Gastroesophageal sphincter (tissue), 4 donors: ENCODE measurements at regions not wholly inside any gene's neighbourhood (a gene's known extent, or its start where the extent isn't known, plus 50 kb on each side); places are given as distances from the start of the nearest gene placed in this dataset.

ENCODE experiments used
- ATAC-seq: fragments of 150-250 bp; one replicate; pipeline ENCODE4 v1.9.1; 2016; ENCODE audit warnings: mild to moderate bottlenecking, moderate library complexity
- H3K27ac ChIP-seq, 4 donors: fragments of 200-600 bp; sonication (generic) in 3 of 4; 1 replicate in 3 of 4; 2 replicates in 1 of 4; pipeline ENCODE4 v1.5.1; 2016 to 2019
- H3K27me3 ChIP-seq: fragments of 200-600 bp; sonication (generic); one replicate; pipeline ENCODE4 v1.5.1; 2019
- H3K36me3 ChIP-seq, 2 donors: fragments of 200-600 bp; sonication (generic); one replicate each; pipeline ENCODE4 v1.5.1; 2019; ENCODE audit warnings: control low read depth in 1 of 2
- H3K4me1 ChIP-seq, 3 donors: fragments of 200-600 bp; sonication (generic); 1 replicate in 2 of 3; 2 replicates in 1 of 3; pipeline ENCODE4 v1.5.1; 2016 to 2019; ENCODE audit warnings: control low read depth in 2 of 3
- H3K4me3 ChIP-seq, 2 donors: fragments of 200-600 bp; sonication (generic); one replicate each; pipeline ENCODE4 v1.5.1; 2019; ENCODE audit warnings: mild to moderate bottlenecking in 1 of 2, moderate library complexity in 1 of 2
- H3K9me3 ChIP-seq, 3 donors: fragments of 200-600 bp; sonication (generic); one replicate each; pipeline ENCODE4 v1.5.1; 2017 to 2019; ENCODE audit warnings: control low read depth in 2 of 3
- CTCF ChIP-seq, 4 experiments: fragments of 200-600 bp in 2 of 4; fragments of 450-650 bp in 2 of 4; sonication (generic) in 1 of 4; IDR thresholded peaks; one replicate each; pipeline ENCODE4 v1.5.1; 2017 to 2019; ENCODE audit warnings: antibody characterized with exemption in 4 of 4, mild to moderate bottlenecking in 2 of 4, moderate library complexity in 2 of 4
- EP300 ChIP-seq: sonication (generic); formaldehyde crosslinking; IDR thresholded peaks from one replicate; pipeline ENCODE4 v1.6.1; 2017; ENCODE audit warnings: antibody characterized with exemption, mild to moderate bottlenecking
- POLR2A ChIP-seq, 2 donors: fragments of 450-650 bp; IDR thresholded peaks; one replicate each; pipeline ENCODE4 v1.6.1; 2017; ENCODE audit warnings: antibody characterized with exemption in 2 of 2, mild to moderate bottlenecking in 2 of 2, moderate library complexity in 1 of 2
- POLR2AphosphoS5 ChIP-seq: sonication (generic); formaldehyde crosslinking; IDR thresholded peaks from one replicate; pipeline ENCODE4 v1.6.1; 2017; ENCODE audit warnings: antibody characterized with exemption
- WGBS, 2 donors: methylation state at CpG; one replicate each; pipeline ENCODE4 v1.1.5; 2018; ENCODE audit warnings: low coverage in 1 of 2; 5-methylcytosine and 5-hydroxymethylcytosine counted together

- Histone ChIP-seq H3K4me3 (no peak overlapping the region), H3K27ac (no peak overlapping the region), H3K36me3 (no peaks in the 10 kb centered on the region), H3K27me3 (no peaks in the 10 kb centered on the region), H3K9me3 (no peaks in the 10 kb centered on the region), H3K4me1 (peaks cover 0 to 26% (median 0%) of the 10 kb centered on the region in 3 donors)
- no peak for ATAC-seq
- WGBS, 2 donors: 91 to 100% methylated on average over 1 of the region's 1 CpG
- TF ChIP-seq POLR2A (IDR thresholded peaks at IDR 0.05): no peak
- no peak for TF ChIP-seq POLR2AphosphoS5
- TF ChIP-seq EP300: no peak
- TF ChIP-seq CTCF (IDR thresholded peaks at IDR 0.05): no peak
Observed at GRCh38 chr6:146917979-146918378, 286.2 kb upstream of the STXBP5 start.

- WGBS, 2 donors: 96 to 98% methylated on average over 2 of the region's 2 CpGs
- Histone ChIP-seq H3K4me1 (peaks cover 0 to 15% (median 0%) of the 10 kb centered on the region in 3 donors), H3K27ac (no peak overlapping the region), H3K27me3 (no peaks in the 10 kb centered on the region), H3K36me3 (no peaks in the 10 kb centered on the region), H3K4me3 (no peak overlapping the region), H3K9me3 (no peaks in the 10 kb centered on the region)
- no peak for TF ChIP-seq EP300
- TF ChIP-seq CTCF (IDR thresholded peaks at IDR 0.05): no peak
- TF ChIP-seq POLR2AphosphoS5: no peak
- no peak for TF ChIP-seq POLR2A (IDR thresholded peaks at IDR 0.05)
- no peak for ATAC-seq
Observed at GRCh38 chr6:146919017-146919416, 285.2 kb upstream of the STXBP5 start.

- no peak for ATAC-seq
- H3K4me3 ChIP-seq: no peak overlapping the region
- no peak for TF ChIP-seq POLR2AphosphoS5
- TF ChIP-seq CTCF (IDR thresholded peaks at IDR 0.05): no peak
- no peak for TF ChIP-seq POLR2A (IDR thresholded peaks at IDR 0.05)
- no peak for TF ChIP-seq EP300
- WGBS, 2 donors: 60 to 88% methylated on average over 2 of the region's 2 CpGs
- no peaks in the 10 kb centered on the region for H3K4me1 ChIP-seq
- no peaks in the 10 kb centered on the region for H3K9me3 ChIP-seq
- H3K36me3 ChIP-seq: no peaks in the 10 kb centered on the region
- no peaks in the 10 kb centered on the region for H3K27me3 ChIP-seq
- no peak overlapping the region for H3K27ac ChIP-seq
Observed at GRCh38 chr6:146923205-146923833, 280.9 kb upstream of the STXBP5 start.

GRCh38 chr6:146925846-146926245 is 278.4 kb upstream of the STXBP5 start:
- ATAC-seq: no peak
- no peaks in the 10 kb centered on the region for H3K27me3 ChIP-seq
- no peak overlapping the region for H3K27ac ChIP-seq
- H3K4me1 ChIP-seq: no peaks in the 10 kb centered on the region
- no peak overlapping the region for H3K4me3 ChIP-seq
- 74 to 85% methylated on average over 3 of the region's 3 CpGs for whole genome bisulfite sequencing, 2 donors
- no peak for TF ChIP-seq EP300
- no peak for TF ChIP-seq POLR2A (IDR thresholded peaks at IDR 0.05)
- no peak for TF ChIP-seq POLR2AphosphoS5
- TF ChIP-seq CTCF (IDR thresholded peaks at IDR 0.05): no peak
- H3K9me3 ChIP-seq: no peaks in the 10 kb centered on the region
- no peaks in the 10 kb centered on the region for H3K36me3 ChIP-seq

- Histone ChIP-seq H3K4me1 (no peaks in the 10 kb centered on the region), H3K36me3 (no peaks in the 10 kb centered on the region), H3K27me3 (no peaks in the 10 kb centered on the region), H3K27ac (no peak overlapping the region), H3K4me3 (no peak overlapping the region), H3K9me3 (no peaks in the 10 kb centered on the region)
- ATAC-seq: no peak
- WGBS, 2 donors: 80 to 84% methylated on average over 2 of the region's 2 CpGs
- TF ChIP-seq CTCF (IDR thresholded peaks at IDR 0.05): no peak
Observed at GRCh38 chr6:146928503-146928902, 275.7 kb upstream of the STXBP5 start.
